Endodermal cell (in vitro differentiated cells): ENCODE measurements at regions not wholly inside any gene's neighbourhood (a gene's known extent, or its start where the extent isn't known, plus 50 kb on each side); places are given as distances from the start of the nearest gene placed in this dataset.
"Not testable (repeated sequence)": the region's sequence is repeated elsewhere in the genome, so short reads cannot be mapped to it uniquely, and the experiment has no call there.

Experiments
- DNase-seq: peaks from one replicate; pipeline ENCODE4 v3.0.0-alpha.2; 2017
- H3K27ac ChIP-seq: 2 replicates; pipeline ENCODE4 v1.5.1; 2013; ENCODE audit warnings: mild to moderate bottlenecking, low read depth, low read length, moderate library complexity
- H3K27me3 ChIP-seq: 2 replicates; pipeline ENCODE4 v1.6.1; 2013; ENCODE audit warnings: mild to moderate bottlenecking, low read length, moderate library complexity; ENCODE audit not compliant: insufficient read depth, control insufficient read depth, poor library complexity, severe bottlenecking
- H3K36me3 ChIP-seq: 2 replicates; pipeline ENCODE4 v1.7.0; 2013; ENCODE audit warnings: mild to moderate bottlenecking, low read length, moderate library complexity; ENCODE audit not compliant: control insufficient read depth, insufficient read depth
- H3K4me1 ChIP-seq: one replicate; pipeline ENCODE4 v1.7.0; 2013; ENCODE audit warnings: low read length; ENCODE audit not compliant: control insufficient read depth, insufficient read depth
- H3K4me3 ChIP-seq: 2 replicates; pipeline ENCODE4 v1.5.1; 2013; ENCODE audit warnings: mild to moderate bottlenecking, low read length, moderate library complexity
- H3K9ac ChIP-seq: 2 replicates; pipeline ENCODE4 v1.6.1; 2013; ENCODE audit warnings: mild to moderate bottlenecking, low read length, moderate library complexity; ENCODE audit not compliant: poor library complexity, severe bottlenecking; ENCODE audit errors: extremely low read depth
- H3K9me3 ChIP-seq: 2 replicates; pipeline ENCODE4 v1.6.1; 2013; ENCODE audit warnings: mild to moderate bottlenecking, low read length, moderate library complexity; ENCODE audit not compliant: control insufficient read depth
- H3K27ac Mint-ChIP-seq: 2 replicates; pipeline ENCODE4 v1.8.0; 2020; ENCODE audit warnings: mixed read lengths
- H3K27me3 Mint-ChIP-seq: 2 replicates; pipeline ENCODE4 v1.8.0; 2021; ENCODE audit warnings: mild to moderate bottlenecking, mixed read lengths; ENCODE audit not compliant: insufficient read depth
- H3K36me3 Mint-ChIP-seq: 2 replicates; pipeline ENCODE4 v1.8.0; 2020; ENCODE audit warnings: low read depth, mixed read lengths
- H3K4me1 Mint-ChIP-seq: 2 replicates; pipeline ENCODE4 v1.8.0; 2020; ENCODE audit warnings: mixed read lengths
- H3K4me3 Mint-ChIP-seq: 2 replicates; pipeline ENCODE4 v1.8.0; 2020; ENCODE audit warnings: mild to moderate bottlenecking, moderate library complexity, mixed read lengths
- H3K9me3 Mint-ChIP-seq: 2 replicates; pipeline ENCODE4 v1.8.0; 2020; ENCODE audit warnings: mild to moderate bottlenecking, mixed read lengths
- WGBS, 2 experiments: methylation state at CpG; one replicate each; pipeline versions ENCODE4 v1.1.5 to v1.1.7; 2013; ENCODE audit warnings: missing lambda C conversion rate in 2 of 2, mixed read lengths in 1 of 2; ENCODE audit not compliant: insufficient coverage in 1 of 2, insufficient read length in 1 of 2; 5-methylcytosine and 5-hydroxymethylcytosine counted together
- TF ChIP-seq, protein P1 (sequence below): fragments of 200-600 bp; sonication (generic); conservative IDR thresholded peaks from 2 replicates; pipeline ENCODE4 v1.5.0; 2021; ENCODE audit warnings: antibody characterized with exemption, mild to moderate bottlenecking

- peak overlapping the region; percentile 57 for H3K4me3 Mint-ChIP-seq
- Histone ChIP-seq H3K4me3 (no peak overlapping the region), H3K9ac (no peak overlapping the region), H3K36me3 (no peaks in the 10 kb centered on the region), H3K9me3 (peaks cover 4% of the 10 kb centered on the region), H3K27me3 (no peaks in the 10 kb centered on the region), H3K27ac (no peak overlapping the region), H3K4me1 (no peaks in the 10 kb centered on the region)
- H3K27me3 Mint-ChIP-seq, result peaks cover 24% of the 10 kb centered on the region
- H3K27ac Mint-ChIP-seq, result no peak overlapping the region
- 75 to 82% methylated on average over 12 to 31 of the region's 31 CpGs for WGBS, 2 experiments
- H3K9me3 Mint-ChIP-seq, result peaks cover 17% of the 10 kb centered on the region
- DNase-seq, result peak; percentile 65
- peaks cover 19% of the 10 kb centered on the region for H3K4me1 Mint-ChIP-seq
- H3K36me3 Mint-ChIP-seq, result peaks cover 4% of the 10 kb centered on the region
- TF ChIP-seq, protein P1, sequence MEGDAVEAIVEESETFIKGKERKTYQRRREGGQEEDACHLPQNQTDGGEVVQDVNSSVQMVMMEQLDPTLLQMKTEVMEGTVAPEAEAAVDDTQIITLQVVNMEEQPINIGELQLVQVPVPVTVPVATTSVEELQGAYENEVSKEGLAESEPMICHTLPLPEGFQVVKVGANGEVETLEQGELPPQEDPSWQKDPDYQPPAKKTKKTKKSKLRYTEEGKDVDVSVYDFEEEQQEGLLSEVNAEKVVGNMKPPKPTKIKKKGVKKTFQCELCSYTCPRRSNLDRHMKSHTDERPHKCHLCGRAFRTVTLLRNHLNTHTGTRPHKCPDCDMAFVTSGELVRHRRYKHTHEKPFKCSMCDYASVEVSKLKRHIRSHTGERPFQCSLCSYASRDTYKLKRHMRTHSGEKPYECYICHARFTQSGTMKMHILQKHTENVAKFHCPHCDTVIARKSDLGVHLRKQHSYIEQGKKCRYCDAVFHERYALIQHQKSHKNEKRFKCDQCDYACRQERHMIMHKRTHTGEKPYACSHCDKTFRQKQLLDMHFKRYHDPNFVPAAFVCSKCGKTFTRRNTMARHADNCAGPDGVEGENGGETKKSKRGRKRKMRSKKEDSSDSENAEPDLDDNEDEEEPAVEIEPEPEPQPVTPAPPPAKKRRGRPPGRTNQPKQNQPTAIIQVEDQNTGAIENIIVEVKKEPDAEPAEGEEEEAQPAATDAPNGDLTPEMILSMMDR, result no peak
Measured at GRCh38 chr13:24931450-24932251, 164.3 kb upstream of the PABPC3 start.

DNA sequence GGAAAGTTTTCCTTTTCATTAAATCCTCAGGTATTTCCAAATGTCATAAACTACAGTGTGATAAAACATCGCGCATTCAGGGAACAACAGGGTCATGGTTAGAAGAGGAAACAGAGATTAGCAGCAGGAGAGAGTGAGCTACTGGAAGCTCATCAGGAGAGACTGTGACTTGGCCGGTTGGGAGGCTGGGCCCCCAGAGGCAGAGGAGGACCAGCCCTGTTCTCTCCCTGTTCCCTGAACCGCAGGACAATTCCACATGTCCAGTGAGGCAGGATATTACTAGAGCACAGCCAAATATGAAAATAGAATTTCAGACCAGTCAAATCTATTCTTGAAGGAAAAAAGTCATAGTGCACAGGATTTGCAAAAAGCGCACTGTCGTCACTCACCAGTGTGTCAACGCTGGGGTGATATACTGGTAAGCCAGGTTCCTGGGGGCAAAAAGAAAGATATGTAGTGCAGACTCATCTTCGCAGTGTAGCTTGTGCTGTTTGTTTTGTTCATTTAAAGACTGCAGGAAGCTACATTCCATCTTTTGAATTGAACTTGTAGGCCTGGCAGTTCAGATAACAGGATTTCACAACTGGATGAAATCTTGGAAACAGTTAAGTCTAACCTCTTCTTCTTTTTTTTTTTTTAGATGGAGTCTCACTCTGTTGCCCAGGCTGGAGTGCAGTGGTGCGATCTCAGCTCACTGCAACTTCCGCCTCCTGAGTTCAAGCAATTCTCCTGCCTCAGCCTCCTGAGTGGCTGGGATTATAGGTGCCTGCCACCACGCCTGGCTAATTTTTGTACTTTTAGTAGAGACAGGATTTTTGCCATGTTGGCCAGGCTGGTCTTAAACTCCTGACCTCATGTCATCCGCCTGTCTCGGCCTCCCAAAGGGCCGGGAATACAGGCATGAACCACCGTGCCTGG is 162.6 kb upstream of the PABPC3 start:
- peaks cover 16% of the 10 kb centered on the region for H3K9me3 ChIP-seq
- not testable (repeated sequence) for H3K4me3 Mint-ChIP-seq

GRCh38 chr13:24934024-24934385 is 161.9 kb upstream of the PABPC3 start:
- H3K27ac Mint-ChIP-seq, H3K27me3 ChIP-seq, H3K4me3 ChIP-seq, H3K9ac ChIP-seq, DNase-seq, H3K27ac ChIP-seq, H3K4me3 Mint-ChIP-seq, H3K4me1 ChIP-seq: not testable (repeated sequence)
- Mint-ChIP-seq H3K36me3 (peaks cover 22% of the 10 kb centered on the region), H3K4me1 (peaks cover 19% of the 10 kb centered on the region), H3K27me3 (peaks cover 28% of the 10 kb centered on the region), H3K9me3 (peaks cover 18% of the 10 kb centered on the region)
- peaks cover 22% of the 10 kb centered on the region for H3K9me3 ChIP-seq
- peaks cover 20% of the 10 kb centered on the region for H3K36me3 ChIP-seq
- WGBS, 2 experiments, result 87 to 94% methylated on average over 3 to 4 of the region's 4 CpGs

More for the DNA sequence above, 162.6 kb upstream of the PABPC3 start:
- H3K27me3 Mint-ChIP-seq, result peaks cover 28% of the 10 kb centered on the region
- peaks cover 14% of the 10 kb centered on the region for H3K36me3 ChIP-seq
- H3K36me3 Mint-ChIP-seq, result peaks cover 16% of the 10 kb centered on the region
- H3K4me1 Mint-ChIP-seq, result peaks cover 19% of the 10 kb centered on the region
- peak overlapping the region; percentile 80 for H3K27ac Mint-ChIP-seq
- not testable (repeated sequence) for H3K4me1 ChIP-seq, H3K4me3 ChIP-seq, H3K27ac ChIP-seq, H3K27me3 ChIP-seq, H3K9ac ChIP-seq, DNase-seq
- 88 to 95% methylated on average over 10 to 15 of the region's 15 CpGs for WGBS, 2 experiments
- peaks cover 15% of the 10 kb centered on the region for H3K9me3 Mint-ChIP-seq

DNA sequence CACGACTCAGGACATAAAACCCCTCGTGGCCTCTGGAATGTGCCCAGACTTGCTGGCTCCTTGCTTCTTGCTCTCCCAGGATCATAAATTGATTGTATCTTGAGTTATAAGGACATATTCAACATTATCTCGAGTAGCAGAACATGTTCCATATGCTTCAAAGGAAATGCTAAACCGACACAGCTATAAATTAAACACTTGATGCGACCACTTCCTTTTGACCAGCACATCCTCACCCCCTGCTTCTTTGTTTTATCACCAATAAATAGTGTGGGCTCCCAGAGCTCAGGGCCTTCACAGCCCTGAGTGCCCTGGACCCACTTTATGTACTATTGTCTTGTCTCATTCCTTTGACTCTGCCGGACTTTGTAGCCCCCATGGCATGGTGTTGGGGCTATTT is 157.0 kb upstream of the PABPC3 start:
- H3K4me1 ChIP-seq, result no peaks in the 10 kb centered on the region
- peaks cover 27% of the 10 kb centered on the region for H3K9me3 Mint-ChIP-seq
- H3K27ac Mint-ChIP-seq, result no peak overlapping the region
- H3K27me3 Mint-ChIP-seq, result peaks cover 4% of the 10 kb centered on the region
- H3K9me3 ChIP-seq, result peaks cover 31% of the 10 kb centered on the region
- no peak for DNase-seq
- no peak overlapping the region for H3K4me3 Mint-ChIP-seq
- peak overlapping the region; percentile 41 for H3K4me3 ChIP-seq
- H3K36me3 ChIP-seq, result peaks cover 52% of the 10 kb centered on the region
- H3K9ac ChIP-seq, result no peak overlapping the region
- H3K27me3 ChIP-seq, result no peaks in the 10 kb centered on the region
- WGBS, 2 experiments, result 95% methylated on average over 5 of the region's 6 CpGs; no CpG with 5 or more reads in 1 of the 2 experiments
- H3K36me3 Mint-ChIP-seq, result peaks cover 55% of the 10 kb centered on the region
- H3K4me1 Mint-ChIP-seq, result peaks cover 8% of the 10 kb centered on the region
- no peak overlapping the region for H3K27ac ChIP-seq
- TF ChIP-seq, protein P1, result no peak

DNA sequence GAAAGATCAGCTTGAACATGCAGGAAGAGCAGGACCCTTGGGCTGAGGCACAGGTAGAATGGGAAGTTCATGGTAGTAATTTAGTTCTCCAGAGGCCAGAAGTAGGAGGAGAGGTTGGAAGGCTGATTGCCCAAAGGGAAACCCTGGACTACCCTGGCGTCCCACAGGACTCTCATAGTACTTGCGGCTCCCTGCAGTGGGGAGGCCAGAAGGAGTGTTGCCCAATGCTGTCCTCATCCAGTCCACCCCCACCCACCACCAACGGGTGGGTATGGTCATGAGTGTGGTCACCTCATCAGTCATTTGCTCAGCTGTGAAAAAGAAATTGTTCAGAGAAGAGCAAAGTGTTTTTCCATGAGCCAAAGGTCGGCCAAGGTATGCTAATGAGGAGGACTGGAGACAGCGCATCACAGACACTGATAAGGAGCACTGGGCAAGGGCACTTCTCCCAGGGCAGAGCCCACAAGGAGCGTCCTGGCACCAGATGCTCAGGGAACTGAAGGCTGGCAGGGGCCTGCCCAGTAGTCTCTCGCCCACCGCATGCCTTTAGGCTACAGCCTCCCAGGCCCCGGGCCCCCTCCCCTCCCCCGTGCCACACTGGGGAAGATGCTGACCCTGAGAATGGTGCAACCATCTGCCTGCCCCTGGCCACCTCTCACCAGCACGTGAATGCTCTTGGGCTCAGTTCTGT is 154.8 kb upstream of the PABPC3 start:
- not testable (repeated sequence) for H3K27me3 ChIP-seq
- H3K36me3 Mint-ChIP-seq, result peaks cover 61% of the 10 kb centered on the region

More for the DNA sequence above, 154.8 kb upstream of the PABPC3 start:
- H3K4me3 ChIP-seq, H3K4me1 ChIP-seq, DNase-seq, H3K27ac ChIP-seq, H3K27me3 Mint-ChIP-seq, H3K27ac Mint-ChIP-seq, H3K9ac ChIP-seq, H3K4me1 Mint-ChIP-seq, H3K4me3 Mint-ChIP-seq: not testable (repeated sequence)
- 96% methylated on average over 11 of the region's 11 CpGs; no CpG with 5 or more reads in 1 of the 2 experiments for WGBS, 2 experiments
- Histone ChIP-seq H3K9me3 (peaks cover 31% of the 10 kb centered on the region), H3K36me3 (peaks cover 55% of the 10 kb centered on the region)
- H3K9me3 Mint-ChIP-seq, result peaks cover 29% of the 10 kb centered on the region
